ENCODE measurements at regions not wholly inside any gene's neighbourhood (a gene's known extent, or its start where the extent isn't known, plus 50 kb on each side); places are given as distances from the start of the nearest gene placed in this dataset.

DNA sequence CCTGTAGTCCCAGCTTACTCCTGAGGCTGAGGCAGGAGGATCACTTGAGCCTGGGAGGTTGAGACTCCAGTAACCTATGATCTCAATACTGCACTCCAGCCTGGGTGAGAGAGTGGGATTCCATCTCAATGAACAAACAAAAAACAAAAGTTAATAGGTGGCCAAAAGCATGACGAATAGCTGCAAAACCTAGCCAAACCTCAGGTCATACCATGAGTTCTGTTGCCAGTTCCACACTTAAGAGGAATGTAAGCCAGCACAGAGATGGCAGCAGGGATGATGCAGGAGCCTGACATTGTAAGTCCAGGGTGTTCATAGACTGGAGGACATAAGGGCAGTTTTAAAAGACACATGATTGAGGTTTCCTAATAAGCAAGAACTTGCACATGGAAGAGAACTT, 55.3 kb upstream of the RMDN2 start:
- Histone ChIP-seq H3K9me3 (no peaks in the 10 kb centered on the region), H3K27me3 (replicated peaks; ENCODE audit: insufficient read depth) (no peaks in the 10 kb centered on the region)
- TF ChIP-seq, protein P1, sequence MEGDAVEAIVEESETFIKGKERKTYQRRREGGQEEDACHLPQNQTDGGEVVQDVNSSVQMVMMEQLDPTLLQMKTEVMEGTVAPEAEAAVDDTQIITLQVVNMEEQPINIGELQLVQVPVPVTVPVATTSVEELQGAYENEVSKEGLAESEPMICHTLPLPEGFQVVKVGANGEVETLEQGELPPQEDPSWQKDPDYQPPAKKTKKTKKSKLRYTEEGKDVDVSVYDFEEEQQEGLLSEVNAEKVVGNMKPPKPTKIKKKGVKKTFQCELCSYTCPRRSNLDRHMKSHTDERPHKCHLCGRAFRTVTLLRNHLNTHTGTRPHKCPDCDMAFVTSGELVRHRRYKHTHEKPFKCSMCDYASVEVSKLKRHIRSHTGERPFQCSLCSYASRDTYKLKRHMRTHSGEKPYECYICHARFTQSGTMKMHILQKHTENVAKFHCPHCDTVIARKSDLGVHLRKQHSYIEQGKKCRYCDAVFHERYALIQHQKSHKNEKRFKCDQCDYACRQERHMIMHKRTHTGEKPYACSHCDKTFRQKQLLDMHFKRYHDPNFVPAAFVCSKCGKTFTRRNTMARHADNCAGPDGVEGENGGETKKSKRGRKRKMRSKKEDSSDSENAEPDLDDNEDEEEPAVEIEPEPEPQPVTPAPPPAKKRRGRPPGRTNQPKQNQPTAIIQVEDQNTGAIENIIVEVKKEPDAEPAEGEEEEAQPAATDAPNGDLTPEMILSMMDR (IDR thresholded peaks at IDR 0.05): no peak
- no peak for TF ChIP-seq POLR2AphosphoS5 (IDR thresholded peaks at IDR 0.05)
- no peak for TF ChIP-seq POLR2A (IDR thresholded peaks at IDR 0.05)

DNA sequence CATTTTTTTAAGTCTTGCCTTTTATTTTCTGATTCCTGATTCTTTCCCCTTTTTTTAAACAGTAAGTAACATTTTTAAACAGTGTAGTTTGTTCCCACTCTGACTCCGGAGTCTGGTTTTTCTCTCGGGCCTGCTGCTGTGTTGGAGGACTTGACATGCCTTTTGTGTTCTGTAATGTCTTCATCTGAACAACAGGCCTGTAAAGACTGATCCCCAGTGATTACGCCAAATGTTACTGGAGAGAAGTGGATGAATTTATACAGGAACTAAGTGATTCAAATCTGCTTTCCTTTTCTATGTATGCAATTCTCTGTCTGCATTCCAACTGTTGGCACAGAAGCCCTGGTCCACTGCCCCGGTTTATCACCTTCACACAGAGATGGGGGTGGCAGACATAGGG, 54.3 kb upstream of the RMDN2 start:
- no peak for DNase-seq (ENCODE audit: low spot score)
- Histone ChIP-seq H3K9me3 (no peaks in the 10 kb centered on the region), H3K27me3 (replicated peaks; ENCODE audit: insufficient read depth) (no peaks in the 10 kb centered on the region), H3K4me3 (no peak overlapping the region), H3K36me3 (no peaks in the 10 kb centered on the region), H3K4me1 (replicated peaks) (no peaks in the 10 kb centered on the region), H3K27ac (peak overlapping the region in 1 of 2 donors; percentile 20)
- intact Hi-C loops (cut with DNase I): no loop called here
- TF ChIP-seq POLR2A (IDR thresholded peaks at IDR 0.05) (no peak), POLR2AphosphoS5 (IDR thresholded peaks at IDR 0.05) (peak; percentile 38)
- 25% methylated on average over 4 of the region's 4 CpGs for WGBS

More for the DNA sequence above, 55.3 kb upstream of the RMDN2 start:
- no peak for DNase-seq (ENCODE audit: low spot score)
- H3K36me3 ChIP-seq: no peaks in the 10 kb centered on the region
- H3K27ac ChIP-seq: no peak overlapping the region
- intact Hi-C loops (cut with DNase I): no loop called here
- no peaks in the 10 kb centered on the region for H3K4me1 ChIP-seq (replicated peaks)
- no peak overlapping the region for H3K4me3 ChIP-seq
- WGBS: 40% methylated on average over 1 of the region's 1 CpG

DNA sequence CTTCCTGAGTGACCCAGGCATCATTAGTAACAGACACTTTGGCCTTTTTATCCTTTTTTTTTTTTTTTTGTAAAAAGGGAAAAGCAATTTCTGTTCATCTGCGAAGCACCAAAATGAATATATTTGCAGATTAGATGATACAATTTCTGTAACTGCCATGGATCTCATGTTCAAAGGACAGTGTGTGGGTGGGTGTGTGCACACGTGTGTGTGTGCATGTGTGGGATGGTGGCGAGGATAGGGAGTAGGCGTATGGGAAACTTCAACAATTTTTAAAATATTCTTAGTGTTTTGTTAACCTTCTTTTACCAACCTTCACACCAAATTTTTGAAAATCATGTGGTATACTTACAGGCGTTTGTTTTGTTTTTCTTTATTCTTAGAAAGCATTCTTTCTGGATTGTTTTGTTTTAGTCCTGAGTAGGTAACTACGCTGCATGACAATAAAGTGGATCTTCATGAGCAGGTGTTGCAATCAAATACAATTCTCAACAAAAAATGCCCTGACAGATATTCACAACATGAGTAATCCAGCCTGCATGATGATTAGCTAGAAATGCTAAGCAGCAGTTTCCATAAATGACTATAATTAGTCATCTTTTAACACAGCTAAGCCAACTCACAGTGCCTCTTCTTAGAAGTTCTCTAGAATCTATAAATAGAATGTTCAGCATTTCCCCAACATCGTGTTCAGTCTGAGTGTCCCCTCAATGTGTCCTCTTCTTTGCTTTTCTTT, 53.5 kb upstream of the RMDN2 start:
- H3K4me1 ChIP-seq (replicated peaks): no peaks in the 10 kb centered on the region
- no peak for DNase-seq (ENCODE audit: low spot score)
- H3K27me3 ChIP-seq (replicated peaks; ENCODE audit: insufficient read depth): no peaks in the 10 kb centered on the region
- TF ChIP-seq, protein P1 (IDR thresholded peaks at IDR 0.05): no peak
- TF ChIP-seq POLR2AphosphoS5 (IDR thresholded peaks at IDR 0.05) (no peak), POLR2A (IDR thresholded peaks at IDR 0.05) (no peak)
- no peak overlapping the region for H3K4me3 ChIP-seq
- H3K36me3 ChIP-seq: no peaks in the 10 kb centered on the region
- intact Hi-C loops (cut with DNase I): no loop called here
- no peaks in the 10 kb centered on the region for H3K9me3 ChIP-seq
- H3K27ac ChIP-seq: peak overlapping the region in 1 of 2 donors; percentile 43
- 79% methylated on average over 7 of the region's 7 CpGs for WGBS

DNA sequence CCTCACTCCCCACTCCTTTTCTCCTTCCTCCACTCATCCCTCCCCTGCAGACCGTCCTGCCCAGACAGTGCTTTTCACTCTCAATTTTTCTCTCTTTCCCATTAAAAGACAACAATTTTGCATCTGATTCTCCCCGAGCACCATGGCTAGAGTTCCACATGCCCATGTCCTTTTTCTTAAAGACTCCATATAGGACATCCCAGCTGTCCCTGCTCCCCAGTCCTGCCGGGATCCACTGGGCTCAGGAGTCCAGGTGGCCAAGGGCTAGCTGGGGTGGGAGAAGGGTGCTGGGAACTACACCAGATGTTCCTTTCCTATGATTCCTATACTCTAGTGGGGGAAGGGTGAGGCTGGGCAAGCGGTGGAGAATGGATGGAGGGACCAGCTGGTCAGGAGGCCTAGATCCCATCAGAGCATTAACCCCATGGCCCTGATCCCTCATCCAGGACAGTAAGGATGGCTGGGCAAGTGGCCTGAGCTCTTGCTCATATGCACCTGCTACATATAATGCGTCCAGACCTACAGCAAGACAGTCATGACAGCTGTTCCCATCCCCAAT, 52.8 kb upstream of the RMDN2 start:
- Histone ChIP-seq H3K27me3 (replicated peaks; ENCODE audit: insufficient read depth) (no peaks in the 10 kb centered on the region), H3K36me3 (no peaks in the 10 kb centered on the region), H3K4me3 (no peak overlapping the region), H3K4me1 (replicated peaks) (no peaks in the 10 kb centered on the region), H3K9me3 (no peaks in the 10 kb centered on the region), H3K27ac (peak overlapping the region in 1 of 2 donors; percentile 43)
- no peak for TF ChIP-seq POLR2AphosphoS5 (IDR thresholded peaks at IDR 0.05)
- TF ChIP-seq, protein P1 (IDR thresholded peaks at IDR 0.05): no peak
- no peak for TF ChIP-seq POLR2A (IDR thresholded peaks at IDR 0.05)
- no peak for DNase-seq (ENCODE audit: low spot score)
- WGBS: 88% methylated on average over 5 of the region's 5 CpGs
- intact Hi-C loops (cut with DNase I): no loop called here

DNA sequence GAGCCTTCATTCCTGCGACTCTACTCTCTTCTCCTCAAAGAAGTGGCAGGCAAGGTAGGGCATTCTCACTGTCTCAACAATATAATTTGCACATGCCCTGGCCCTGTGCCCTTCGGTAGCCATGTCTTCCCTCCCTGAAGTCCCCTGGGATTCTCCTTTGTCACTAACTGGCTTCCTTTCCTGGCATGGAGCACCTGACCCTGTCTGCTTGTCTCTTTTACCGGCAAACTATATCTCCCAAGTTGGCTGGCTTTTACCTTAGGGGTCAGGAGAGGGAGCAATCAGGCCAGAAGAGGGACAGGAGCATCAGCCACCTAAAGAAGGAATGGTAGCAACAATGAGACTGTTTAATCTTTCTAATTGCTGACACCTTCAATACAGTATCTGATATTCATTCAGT, 51.9 kb upstream of the RMDN2 start:
- DNase-seq (ENCODE audit: low spot score): no peak
- Histone ChIP-seq H3K4me3 (no peak overlapping the region), H3K9me3 (no peaks in the 10 kb centered on the region), H3K27ac (no peak overlapping the region), H3K27me3 (replicated peaks; ENCODE audit: insufficient read depth) (no peaks in the 10 kb centered on the region), H3K4me1 (replicated peaks) (no peaks in the 10 kb centered on the region), H3K36me3 (no peaks in the 10 kb centered on the region)
- 84% methylated on average over 3 of the region's 3 CpGs for WGBS
- intact Hi-C loops (cut with DNase I): no loop called here
- TF ChIP-seq POLR2AphosphoS5 (IDR thresholded peaks at IDR 0.05) (no peak), POLR2A (IDR thresholded peaks at IDR 0.05) (no peak)
- TF ChIP-seq, protein P1 (IDR thresholded peaks at IDR 0.05): no peak

Data from prostate gland (tissue), 2 donors.